ENCODE measurements at regions not wholly inside any gene's neighbourhood (a gene's known extent, or its start where the extent isn't known, plus 50 kb on each side); places are given as distances from the start of the nearest gene placed in this dataset.
A peak's percentile ranks its signal among the peaks of the same experiment; 100 is the strongest.

GRCh38 chr6:44528716-44529115 is 141.2 kb downstream of the CDC5L start:
- H3K79me1 ChIP-seq (ENCODE audit: low read length), result no peaks in the 10 kb centered on the region
- H3K23ac ChIP-seq (ENCODE audit: low read length), result no peak overlapping the region
- H3K4me1 ChIP-seq (ENCODE audit: control insufficient read depth in 1 of 2, insufficient read depth in 2 of 2, low read length in 2 of 2), result no peaks in the 10 kb centered on the region
- H4K91ac ChIP-seq (ENCODE audit: low read depth, low read length), result no peak overlapping the region
- H3K79me2 ChIP-seq (ENCODE audit: control insufficient read depth, insufficient read depth, low read length, poor library complexity), result no peaks in the 10 kb centered on the region
- H2BK5ac ChIP-seq (ENCODE audit: low read depth, low read length, poor library complexity), result no peak overlapping the region
- H2BK12ac ChIP-seq (ENCODE audit: low read length), result no peak overlapping the region
- no peaks in the 10 kb centered on the region for H3K36me3 ChIP-seq (ENCODE audit: control insufficient read depth in 1 of 2, insufficient read depth in 2 of 2, low read length in 2 of 2)
- no CpG with 5 or more reads among the region's 2 CpGs for WGBS (ENCODE audit: extremely low coverage, insufficient coverage, insufficient read length)
- H3K9ac ChIP-seq (ENCODE audit: low read length), result no peak overlapping the region
- no peak overlapping the region for H3K27ac ChIP-seq (ENCODE audit: low read depth, low read length)
- peaks cover 3% of the 10 kb centered on the region for H3K9me3 ChIP-seq (ENCODE audit: insufficient read depth, low read depth, low read length)
- no peak overlapping the region for H2AK5ac ChIP-seq (ENCODE audit: low read length)
- no peak overlapping the region for H3K4me3 ChIP-seq (ENCODE audit: low read depth, low read length)
- H3K4me2 ChIP-seq (ENCODE audit: low read length), result no peak overlapping the region
- no peak overlapping the region for H2AFZ ChIP-seq (ENCODE audit: insufficient read depth, low read length, poor library complexity)
- H3K14ac ChIP-seq (ENCODE audit: low read length), result no peak overlapping the region
- H2BK120ac ChIP-seq (ENCODE audit: insufficient read depth, low read length, poor library complexity), result no peak overlapping the region
- H3K4ac ChIP-seq (ENCODE audit: low read depth, low read length), result no peak overlapping the region
- H4K8ac ChIP-seq (ENCODE audit: low read depth, low read length), result no peak overlapping the region
- no peak overlapping the region for H3K18ac ChIP-seq (ENCODE audit: low read length)
- H3K27me3 ChIP-seq (ENCODE audit: insufficient read depth, low read length), result no peaks in the 10 kb centered on the region
- no peak overlapping the region for H4K12ac ChIP-seq (ENCODE audit: low read depth, low read length)
- DNase-seq, result no peak

- no peak overlapping the region for H4K91ac ChIP-seq (ENCODE audit: low read depth, low read length)
- no peaks in the 10 kb centered on the region for H3K4me1 ChIP-seq (ENCODE audit: control insufficient read depth in 1 of 2, insufficient read depth in 2 of 2, low read length in 2 of 2)
- no peak for DNase-seq
- no peak overlapping the region for H3K9ac ChIP-seq (ENCODE audit: low read length)
- no peak overlapping the region for H3K4me3 ChIP-seq (ENCODE audit: low read depth, low read length)
- no peaks in the 10 kb centered on the region for H3K27me3 ChIP-seq (ENCODE audit: insufficient read depth, low read length)
- no peaks in the 10 kb centered on the region for H3K36me3 ChIP-seq (ENCODE audit: control insufficient read depth in 1 of 2, insufficient read depth in 2 of 2, low read length in 2 of 2)
- H2BK12ac ChIP-seq (ENCODE audit: low read length), result no peak overlapping the region
- no peak overlapping the region for H3K18ac ChIP-seq (ENCODE audit: low read length)
- WGBS (ENCODE audit: extremely low coverage, insufficient coverage, insufficient read length), result no CpG with 5 or more reads among the region's 11 CpGs
- H2AK5ac ChIP-seq (ENCODE audit: low read length), result no peak overlapping the region
- no peak overlapping the region for H3K4ac ChIP-seq (ENCODE audit: low read depth, low read length)
- peaks cover 3% of the 10 kb centered on the region for H3K9me3 ChIP-seq (ENCODE audit: insufficient read depth, low read depth, low read length)
- H4K12ac ChIP-seq (ENCODE audit: low read depth, low read length), result no peak overlapping the region
- no peak overlapping the region for H3K14ac ChIP-seq (ENCODE audit: low read length)
- no peaks in the 10 kb centered on the region for H3K79me1 ChIP-seq (ENCODE audit: low read length)
- H2AFZ ChIP-seq (ENCODE audit: insufficient read depth, low read length, poor library complexity), result no peak overlapping the region
- H4K8ac ChIP-seq (ENCODE audit: low read depth, low read length), result no peak overlapping the region
- no peaks in the 10 kb centered on the region for H3K79me2 ChIP-seq (ENCODE audit: control insufficient read depth, insufficient read depth, low read length, poor library complexity)
- no peak overlapping the region for H2BK120ac ChIP-seq (ENCODE audit: insufficient read depth, low read length, poor library complexity)
- no peak overlapping the region for H2BK5ac ChIP-seq (ENCODE audit: low read depth, low read length, poor library complexity)
- H3K4me2 ChIP-seq (ENCODE audit: low read length), result no peak overlapping the region
- H3K27ac ChIP-seq (ENCODE audit: low read depth, low read length), result no peak overlapping the region
- no peak overlapping the region for H3K23ac ChIP-seq (ENCODE audit: low read length)
These were observed 141.8 kb downstream of the CDC5L start for GRCh38 chr6:44529146-44529905.

GRCh38 chr6:44530209-44530909 is 142.9 kb downstream of the CDC5L start:
- H2BK120ac ChIP-seq (ENCODE audit: insufficient read depth, low read length, poor library complexity), result no peak overlapping the region
- H3K18ac ChIP-seq (ENCODE audit: low read length), result no peak overlapping the region
- no peaks in the 10 kb centered on the region for H3K79me2 ChIP-seq (ENCODE audit: control insufficient read depth, insufficient read depth, low read length, poor library complexity)
- H4K8ac ChIP-seq (ENCODE audit: low read depth, low read length), result no peak overlapping the region
- H3K9ac ChIP-seq (ENCODE audit: low read length), result no peak overlapping the region
- WGBS (ENCODE audit: extremely low coverage, insufficient coverage, insufficient read length), result no CpG with 5 or more reads among the region's 8 CpGs
- no peak overlapping the region for H2BK12ac ChIP-seq (ENCODE audit: low read length)
- no peak overlapping the region for H2AK5ac ChIP-seq (ENCODE audit: low read length)
- DNase-seq, result peak; percentile 30 to 58
- H3K9me3 ChIP-seq (ENCODE audit: insufficient read depth, low read depth, low read length), result no peaks in the 10 kb centered on the region
- no peak overlapping the region for H4K12ac ChIP-seq (ENCODE audit: low read depth, low read length)
- H3K4me2 ChIP-seq (ENCODE audit: low read length), result no peak overlapping the region
- H3K27me3 ChIP-seq (ENCODE audit: insufficient read depth, low read length), result no peaks in the 10 kb centered on the region
- H3K27ac ChIP-seq (ENCODE audit: low read depth, low read length), result no peak overlapping the region
- H3K79me1 ChIP-seq (ENCODE audit: low read length), result no peaks in the 10 kb centered on the region
- H3K4me1 ChIP-seq (ENCODE audit: control insufficient read depth in 1 of 2, insufficient read depth in 2 of 2, low read length in 2 of 2), result no peaks in the 10 kb centered on the region
- H3K4ac ChIP-seq (ENCODE audit: low read depth, low read length), result no peak overlapping the region
- H3K36me3 ChIP-seq (ENCODE audit: control insufficient read depth in 1 of 2, insufficient read depth in 2 of 2, low read length in 2 of 2), result no peaks in the 10 kb centered on the region
- no peak overlapping the region for H3K4me3 ChIP-seq (ENCODE audit: low read depth, low read length)
- no peak overlapping the region for H2BK5ac ChIP-seq (ENCODE audit: low read depth, low read length, poor library complexity)
- no peak overlapping the region for H2AFZ ChIP-seq (ENCODE audit: insufficient read depth, low read length, poor library complexity)
- no peak overlapping the region for H3K23ac ChIP-seq (ENCODE audit: low read length)
- no peak overlapping the region for H3K14ac ChIP-seq (ENCODE audit: low read length)
- no peak overlapping the region for H4K91ac ChIP-seq (ENCODE audit: low read depth, low read length)

GRCh38 chr6:44530910-44531234 is 143.4 kb downstream of the CDC5L start:
- H3K79me1 ChIP-seq (ENCODE audit: low read length), result no peaks in the 10 kb centered on the region
- H3K23ac ChIP-seq (ENCODE audit: low read length), result no peak overlapping the region
- H2AK5ac ChIP-seq (ENCODE audit: low read length), result no peak overlapping the region
- no peak for DNase-seq
- no peak overlapping the region for H3K4me2 ChIP-seq (ENCODE audit: low read length)
- no peaks in the 10 kb centered on the region for H3K36me3 ChIP-seq (ENCODE audit: control insufficient read depth in 1 of 2, insufficient read depth in 2 of 2, low read length in 2 of 2)
- no peak overlapping the region for H2BK5ac ChIP-seq (ENCODE audit: low read depth, low read length, poor library complexity)
- H2BK12ac ChIP-seq (ENCODE audit: low read length), result no peak overlapping the region
- H4K12ac ChIP-seq (ENCODE audit: low read depth, low read length), result no peak overlapping the region
- no peak overlapping the region for H4K91ac ChIP-seq (ENCODE audit: low read depth, low read length)
- H3K14ac ChIP-seq (ENCODE audit: low read length), result no peak overlapping the region
- H3K9me3 ChIP-seq (ENCODE audit: insufficient read depth, low read depth, low read length), result no peaks in the 10 kb centered on the region
- H4K8ac ChIP-seq (ENCODE audit: low read depth, low read length), result no peak overlapping the region
- no peaks in the 10 kb centered on the region for H3K79me2 ChIP-seq (ENCODE audit: control insufficient read depth, insufficient read depth, low read length, poor library complexity)
- no peaks in the 10 kb centered on the region for H3K27me3 ChIP-seq (ENCODE audit: insufficient read depth, low read length)
- no peak overlapping the region for H2AFZ ChIP-seq (ENCODE audit: insufficient read depth, low read length, poor library complexity)
- H3K4me3 ChIP-seq (ENCODE audit: low read depth, low read length), result no peak overlapping the region
- H3K4ac ChIP-seq (ENCODE audit: low read depth, low read length), result no peak overlapping the region
- no peaks in the 10 kb centered on the region for H3K4me1 ChIP-seq (ENCODE audit: control insufficient read depth in 1 of 2, insufficient read depth in 2 of 2, low read length in 2 of 2)
- H2BK120ac ChIP-seq (ENCODE audit: insufficient read depth, low read length, poor library complexity), result no peak overlapping the region
- no peak overlapping the region for H3K9ac ChIP-seq (ENCODE audit: low read length)
- H3K18ac ChIP-seq (ENCODE audit: low read length), result no peak overlapping the region
- WGBS (ENCODE audit: extremely low coverage, insufficient coverage, insufficient read length), result no CpG with 5 or more reads among the region's 3 CpGs
- no peak overlapping the region for H3K27ac ChIP-seq (ENCODE audit: low read depth, low read length)

All from trophoblast cell (in vitro differentiated cells and primary cell).